AG04450 (cell line): ENCODE measurements at regions not wholly inside any gene's neighbourhood (a gene's known extent, or its start where the extent isn't known, plus 50 kb on each side); places are given as distances from the start of the nearest gene placed in this dataset.

Experiments
- CTCF ChIA-PET: fragments of 300-600, 350-600 bp; formaldehyde crosslinking; extraction: SDS; loops from one replicate; lab custom pipeline; 2022; ENCODE audit warnings: antibody characterized with exemption, inconsistent platforms; lab: Charles Lee
- POLR2A ChIA-PET: fragments of 350-600 bp; formaldehyde crosslinking; extraction: SDS; loops from one replicate; lab custom pipeline; 2021; ENCODE audit warnings: antibody characterized with exemption, inconsistent platforms; lab: Yijun Ruan, JAX
- DNase-seq: peaks from one replicate; pipeline ENCODE4 v3.0.0-alpha.2; 2011; ENCODE audit warnings: low read depth, low spot score
- H3K27ac ChIP-seq: one replicate; pipeline ENCODE4 v1.5.1; 2012; ENCODE audit warnings: low read depth, low read length, control low read depth
- H3K27me3 ChIP-seq: one replicate; pipeline ENCODE4 v1.6.0; 2012; ENCODE audit warnings: low read length; ENCODE audit not compliant: control insufficient read depth, insufficient read depth
- H3K4me3 ChIP-seq: 2 replicates; pipeline ENCODE4 v1.5.1; 2011; ENCODE audit warnings: mild to moderate bottlenecking, low read depth, low read length, control low read depth
- H3K9me3 ChIP-seq: 2 replicates; pipeline ENCODE4 v1.5.1; 2012; ENCODE audit warnings: low read length; ENCODE audit not compliant: control insufficient read depth, insufficient read depth
- TF ChIP-seq, protein P1 (sequence below): IDR thresholded peaks from 2 replicates; pipeline ENCODE4 v1.5.1; 2011; ENCODE audit warnings: low read depth, low read length, control low read depth, inconsistent platforms

DNA sequence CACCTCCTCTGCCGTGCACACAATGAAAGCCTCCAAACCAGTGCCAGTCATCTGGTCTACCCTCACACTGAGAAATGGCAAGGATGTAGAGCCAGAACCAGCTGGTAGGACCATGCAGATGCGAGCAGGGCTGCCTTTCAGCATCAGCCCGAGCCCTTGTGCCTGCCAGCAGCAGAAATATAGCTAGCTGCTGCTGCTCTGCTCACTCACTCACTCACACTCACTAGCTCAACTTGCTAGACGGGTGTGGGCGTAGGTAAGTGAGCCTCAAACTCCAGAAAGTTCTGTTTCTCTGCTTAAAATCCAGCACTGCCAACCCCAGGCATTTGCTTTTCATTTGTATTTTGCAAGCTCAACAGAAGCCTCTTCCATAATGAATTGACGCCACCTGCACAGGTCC, 114.0 kb downstream of the DRD1 start:
- no peak overlapping the region for H3K4me3 ChIP-seq
- no peak for DNase-seq
- CTCF ChIA-PET: no interaction called here
- H3K27ac ChIP-seq: no peak overlapping the region
- TF ChIP-seq, protein P1, sequence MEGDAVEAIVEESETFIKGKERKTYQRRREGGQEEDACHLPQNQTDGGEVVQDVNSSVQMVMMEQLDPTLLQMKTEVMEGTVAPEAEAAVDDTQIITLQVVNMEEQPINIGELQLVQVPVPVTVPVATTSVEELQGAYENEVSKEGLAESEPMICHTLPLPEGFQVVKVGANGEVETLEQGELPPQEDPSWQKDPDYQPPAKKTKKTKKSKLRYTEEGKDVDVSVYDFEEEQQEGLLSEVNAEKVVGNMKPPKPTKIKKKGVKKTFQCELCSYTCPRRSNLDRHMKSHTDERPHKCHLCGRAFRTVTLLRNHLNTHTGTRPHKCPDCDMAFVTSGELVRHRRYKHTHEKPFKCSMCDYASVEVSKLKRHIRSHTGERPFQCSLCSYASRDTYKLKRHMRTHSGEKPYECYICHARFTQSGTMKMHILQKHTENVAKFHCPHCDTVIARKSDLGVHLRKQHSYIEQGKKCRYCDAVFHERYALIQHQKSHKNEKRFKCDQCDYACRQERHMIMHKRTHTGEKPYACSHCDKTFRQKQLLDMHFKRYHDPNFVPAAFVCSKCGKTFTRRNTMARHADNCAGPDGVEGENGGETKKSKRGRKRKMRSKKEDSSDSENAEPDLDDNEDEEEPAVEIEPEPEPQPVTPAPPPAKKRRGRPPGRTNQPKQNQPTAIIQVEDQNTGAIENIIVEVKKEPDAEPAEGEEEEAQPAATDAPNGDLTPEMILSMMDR: no peak
- H3K9me3 ChIP-seq: no peaks in the 10 kb centered on the region
- peaks cover 4% of the 10 kb centered on the region for H3K27me3 ChIP-seq
- POLR2A ChIA-PET: no interaction called here

DNA sequence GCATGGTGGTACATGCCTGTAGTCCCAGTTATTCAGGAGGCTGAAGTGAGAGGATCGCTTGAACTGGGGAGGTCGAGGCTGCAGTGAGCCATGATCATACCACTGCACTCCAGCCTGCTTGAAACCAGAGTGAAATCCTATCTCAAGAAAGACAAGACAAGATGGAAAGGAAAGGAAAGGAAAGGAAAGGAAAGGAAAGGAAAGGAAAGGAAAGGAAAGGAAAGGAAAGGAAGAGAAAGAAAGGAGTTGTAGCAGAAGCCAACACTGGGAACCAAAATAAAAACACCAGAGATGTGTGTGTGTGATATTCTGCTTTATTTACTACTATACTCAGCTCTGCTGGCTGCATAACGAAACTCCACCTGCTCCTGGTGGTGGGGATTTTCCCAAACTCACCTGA, 115.3 kb downstream of the DRD1 start:
- no peaks in the 10 kb centered on the region for H3K9me3 ChIP-seq
- CTCF ChIA-PET: no interaction called here

GRCh38 chr5:175328176-175328575, 115.8 kb downstream of the DRD1 start:
- peaks cover 4% of the 10 kb centered on the region for H3K27me3 ChIP-seq
- ChIA-PET CTCF (no interaction called here), POLR2A (no interaction called here)
- H3K27ac ChIP-seq: no peak overlapping the region
- no peak overlapping the region for H3K4me3 ChIP-seq
- H3K9me3 ChIP-seq: no peaks in the 10 kb centered on the region
- no peak for DNase-seq
- TF ChIP-seq, protein P1: no peak

More for the DNA sequence above, 115.3 kb downstream of the DRD1 start:
- POLR2A ChIA-PET: no interaction called here
- no peak for DNase-seq
- TF ChIP-seq, protein P1: no peak
- H3K4me3 ChIP-seq: no peak overlapping the region
- H3K27me3 ChIP-seq: peaks cover 4% of the 10 kb centered on the region
- no peak overlapping the region for H3K27ac ChIP-seq

- no peaks in the 10 kb centered on the region for H3K9me3 ChIP-seq
- ChIA-PET CTCF (no interaction called here), POLR2A (no interaction called here)
- H3K4me3 ChIP-seq: no peak overlapping the region
- TF ChIP-seq, protein P1: no peak
- DNase-seq: peak; percentile 20
- H3K27ac ChIP-seq: no peak overlapping the region
- peaks cover 4% of the 10 kb centered on the region for H3K27me3 ChIP-seq
Measured at GRCh38 chr5:175325681-175326080, 118.3 kb downstream of the DRD1 start.

GRCh38 chr5:175321927-175322532, 122.0 kb downstream of the DRD1 start:
- Histone ChIP-seq H3K27me3 (no peaks in the 10 kb centered on the region), H3K27ac (no peak overlapping the region), H3K4me3 (no peak overlapping the region), H3K9me3 (no peaks in the 10 kb centered on the region)
- CTCF ChIA-PET: no interaction called here
- POLR2A ChIA-PET: no interaction called here
- TF ChIP-seq, protein P1: no peak
- DNase-seq: no peak
